GM12878 (cell line): ENCODE measurements at regions not wholly inside any gene's neighbourhood (a gene's known extent, or its start where the extent isn't known, plus 50 kb on each side); places are given as distances from the start of the nearest gene placed in this dataset.

Experiments used
- ATAC-seq: fragments of 200-7000 bp; cut with Tn5 transposase; 3 replicates; pipeline ENCODE4 v1.9.1; 2020; ENCODE audit warnings: mild to moderate bottlenecking, moderate library complexity
- BruUV-seq: library from RNA; stranded (reverse); fragments of 400-500 nt; replicated peaks from 2 replicates; lab custom pipeline; 2021; lab: Mats Ljungman, UMichigan
- CTCF ChIA-PET: fragments of 300-600 bp; sonication (Branson Sonifier 250); formaldehyde crosslinking; extraction: SDS; loops from one replicate; lab custom pipeline; 2021; ENCODE audit warnings: inconsistent platforms; lab: Yijun Ruan, JAX
- POLR2A ChIA-PET: fragments of 350-600 bp; formaldehyde crosslinking; extraction: SDS; loops from one replicate; lab custom pipeline; 2021; ENCODE audit warnings: inconsistent platforms; lab: Charles Lee
- RAD21 ChIA-PET: fragments of 300-600 bp; sonication (Branson Sonifier 250); formaldehyde crosslinking; loops from one replicate; lab custom pipeline; 2023; ENCODE audit warnings: antibody characterized with exemption; ENCODE audit not compliant: unreplicated experiment; lab: Charles Lee
- SMC1A ChIA-PET: fragments of 300-600 bp; sonication (Branson Sonifier 250); formaldehyde crosslinking; loops from one replicate; lab custom pipeline; 2023; ENCODE audit not compliant: unreplicated experiment, uncharacterized antibody; lab: Charles Lee
- DNase-seq: peaks from one replicate; pipeline ENCODE4 v3.0.0-alpha.2; 2011; ENCODE audit warnings: low read depth, low spot score
- FAIRE-seq: peaks from 3 replicates; lab custom pipeline; 2011; peaks lifted over from hg19 to GRCh38; lab: Jason Lieb, UNC
- H2AFZ ChIP-seq: 2 replicates; pipeline ENCODE4 v1.6.0; 2011; ENCODE audit warnings: low read depth, low read length, control low read depth; ENCODE audit not compliant: control insufficient read depth
- H3K27ac ChIP-seq: 2 replicates; pipeline ENCODE4 v1.5.1; 2011; ENCODE audit warnings: control low read depth; ENCODE audit not compliant: control insufficient read depth, insufficient read depth
- H3K27me3 ChIP-seq, 2 experiments: replicated peaks in 1 of 2; 2 replicates each; pipeline versions ENCODE4 v1.6.0 to v1.6.1; 2011; ENCODE audit warnings: low read length in 1 of 2; ENCODE audit not compliant: control insufficient read depth in 2 of 2, insufficient read depth in 2 of 2
- H3K36me3 ChIP-seq, 2 experiments: 2 replicates each; pipeline ENCODE4 v1.5.1; 2011; ENCODE audit warnings: low read length in 1 of 2; ENCODE audit not compliant: control insufficient read depth in 2 of 2, insufficient read depth in 2 of 2
- H3K4me1 ChIP-seq: 2 replicates; pipeline ENCODE4 v1.6.1; 2011; ENCODE audit warnings: mild to moderate bottlenecking, low read length, moderate library complexity, mixed read lengths; ENCODE audit not compliant: control insufficient read depth, insufficient read depth
- H3K4me2 ChIP-seq: 2 replicates; pipeline ENCODE4 v1.6.0; 2011; ENCODE audit warnings: control low read depth; ENCODE audit not compliant: control insufficient read depth, insufficient read depth
- H3K4me3 ChIP-seq: fragments of 200-600 bp; sonication (generic); 2 replicates; pipeline ENCODE4 v1.5.1; 2016
- H3K79me2 ChIP-seq: 2 replicates; pipeline ENCODE4 v1.6.0; 2011; ENCODE audit warnings: low read length; ENCODE audit not compliant: control insufficient read depth, insufficient read depth
- H3K9ac ChIP-seq: 2 replicates; pipeline ENCODE4 v1.8.0; 2011; ENCODE audit warnings: low read length, control low read depth, mixed read lengths; ENCODE audit not compliant: control insufficient read depth, insufficient read depth
- H3K9me3 ChIP-seq: replicated peaks from 3 replicates; pipeline ENCODE4 v1.5.1; 2011; ENCODE audit warnings: mild to moderate bottlenecking, low read length; ENCODE audit not compliant: control insufficient read depth, insufficient read depth
- H4K20me1 ChIP-seq: 2 replicates; pipeline ENCODE4 v1.6.0; 2011; ENCODE audit not compliant: control insufficient read depth, insufficient read depth
- CEBPZ ChIP-seq: fragments of 150-350 bp; IDR thresholded peaks from 2 replicates; pipeline ENCODE4 v1.6.1; 2016; ENCODE audit warnings: low read depth, low read length
- CREM ChIP-seq: IDR thresholded peaks from 2 replicates; pipeline ENCODE4 v1.6.1; 2014; ENCODE audit warnings: antibody characterized with exemption, low read depth
- EGR1 ChIP-seq, 2 experiments: IDR thresholded peaks; 1 replicate in 1 of 2; 2 replicates in 1 of 2; pipeline ENCODE4 v1.6.1; 2011 to 2012; ENCODE audit warnings: low read depth in 2 of 2, low read length in 2 of 2, borderline replicate concordance in 1 of 2, mild to moderate bottlenecking in 1 of 2, moderate library complexity in 1 of 2
- LARP7 ChIP-seq: fragments of 450-650 bp; IDR thresholded peaks from 2 replicates; pipeline ENCODE4 v1.6.1; 2017; ENCODE audit warnings: mild to moderate bottlenecking
- NKRF ChIP-seq: fragments of 450-650 bp; conservative IDR thresholded peaks from 2 replicates; pipeline ENCODE4 v1.6.1; 2017; ENCODE audit warnings: mild to moderate bottlenecking, moderate library complexity
- SUZ12 ChIP-seq: fragments of 200-600 bp; sonication (generic); IDR thresholded peaks from one replicate; pipeline ENCODE4 v1.6.1; 2018; ENCODE audit warnings: antibody characterized with exemption, mild to moderate bottlenecking; ENCODE audit not compliant: unreplicated experiment
- WGBS: methylation state at CpG from one replicate; pipeline ENCODE4 v1.1.6; 2016; ENCODE audit warnings: low lambda C conversion rate; ENCODE audit not compliant: insufficient replicate concordance, insufficient coverage; ENCODE audit errors: missing lambda C conversion rate; 5-methylcytosine and 5-hydroxymethylcytosine counted together
- in situ Hi-C: fragments of 300-500 bp; cut with MboI; formaldehyde crosslinking; loops from 9 replicates; pipeline ENCODE4 v1.14.3; 2018; ENCODE audit warnings: mixed read lengths
- intact Hi-C: fragments of 100-400 bp; cut with micrococcal nuclease; formaldehyde crosslinking; loops from one replicate; pipeline ENCODE4 v1.14.2; 2022; ENCODE audit not compliant: unreplicated experiment
- TF ChIP-seq, protein P1 (sequence below): IDR thresholded peaks from 2 replicates; pipeline ENCODE4 v1.6.1; 2012; ENCODE audit warnings: low read length, inconsistent platforms

GRCh38 chr13:37456041-37456440 is 142.5 kb downstream of the POSTN start (continued):
- TF ChIP-seq, protein P1, sequence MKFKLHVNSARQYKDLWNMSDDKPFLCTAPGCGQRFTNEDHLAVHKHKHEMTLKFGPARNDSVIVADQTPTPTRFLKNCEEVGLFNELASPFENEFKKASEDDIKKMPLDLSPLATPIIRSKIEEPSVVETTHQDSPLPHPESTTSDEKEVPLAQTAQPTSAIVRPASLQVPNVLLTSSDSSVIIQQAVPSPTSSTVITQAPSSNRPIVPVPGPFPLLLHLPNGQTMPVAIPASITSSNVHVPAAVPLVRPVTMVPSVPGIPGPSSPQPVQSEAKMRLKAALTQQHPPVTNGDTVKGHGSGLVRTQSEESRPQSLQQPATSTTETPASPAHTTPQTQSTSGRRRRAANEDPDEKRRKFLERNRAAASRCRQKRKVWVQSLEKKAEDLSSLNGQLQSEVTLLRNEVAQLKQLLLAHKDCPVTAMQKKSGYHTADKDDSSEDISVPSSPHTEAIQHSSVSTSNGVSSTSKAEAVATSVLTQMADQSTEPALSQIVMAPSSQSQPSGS = no peak
- TF ChIP-seq LARP7 = no peak
- no peak for TF ChIP-seq EGR1 (IDR thresholded peaks at IDR 0.05; ENCODE audit: borderline replicate concordance in 1 of 2, low read depth in 2 of 2, low read length in 2 of 2)
- TF ChIP-seq, all 136 proteins: peak for 0

- ChIA-PET RAD21 (no interaction called here), SMC1A (no interaction called here), CTCF (no interaction called here), POLR2A (no interaction called here)
- no peak overlapping the region for H3K4me3 ChIP-seq
- no TSS peak for BruUV-seq
- no peaks in the 10 kb centered on the region for H3K79me2 ChIP-seq
- no peak for DNase-seq
- no peak overlapping the region for H2AFZ ChIP-seq
- H3K9me3 ChIP-seq = no peaks in the 10 kb centered on the region
- no peak overlapping the region for H3K27ac ChIP-seq
- H3K4me1 ChIP-seq = no peaks in the 10 kb centered on the region
- WGBS = 0% methylated on average over 2 of the region's 2 CpGs
- H3K9ac ChIP-seq = no peak overlapping the region
- FAIRE-seq = no peak
- H4K20me1 ChIP-seq = no peaks in the 10 kb centered on the region
- H3K4me2 ChIP-seq = no peak overlapping the region
- intact Hi-C loops (no loop called here), in situ Hi-C loops (no loop called here)
- no peak for ATAC-seq
- H3K27me3 ChIP-seq = no peaks in the 10 kb centered on the region
- TF ChIP-seq CEBPZ (no peak), NKRF (no peak), CREM (no peak), SUZ12 (no peak)
- H3K36me3 ChIP-seq = no peaks in the 10 kb centered on the region
Measured at GRCh38 chr13:37453246-37453645, 145.3 kb downstream of the POSTN start.
